ENCODE measurements at regions not wholly inside any gene's neighbourhood (a gene's known extent, or its start where the extent isn't known, plus 50 kb on each side); places are given as distances from the start of the nearest gene placed in this dataset.

DNA sequence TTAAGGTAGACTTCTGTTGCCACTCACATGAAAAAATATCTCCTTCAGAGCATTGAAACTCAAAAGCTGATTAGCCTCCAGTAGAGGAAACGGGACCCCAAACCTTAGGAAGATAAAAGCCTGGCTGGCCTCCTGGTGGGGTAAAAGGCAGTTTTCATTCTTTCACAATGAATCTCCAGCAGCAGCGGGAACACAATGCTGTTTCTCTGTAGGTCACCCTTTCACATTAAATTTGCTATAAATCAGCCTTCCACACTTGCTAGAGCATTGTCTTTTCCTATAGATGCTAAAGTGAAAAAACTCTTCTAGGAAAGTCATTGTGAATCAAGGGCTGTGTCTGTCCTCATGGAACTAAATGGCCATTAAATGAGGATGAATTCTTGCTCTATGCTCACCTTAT is 207.3 kb upstream of the MAGEB2 start:
- TF ChIP-seq GATA2 (IDR thresholded peaks at IDR 0.05; ENCODE audit: low read depth, low read length) (no peak), GATA3 (IDR thresholded peaks at IDR 0.05; ENCODE audit: low read depth, low read length) (no peak)

GRCh38 chrX:30010471-30010870 is 204.9 kb upstream of the MAGEB2 start:
- TF ChIP-seq GATA3 (IDR thresholded peaks at IDR 0.05; ENCODE audit: low read depth, low read length), result no peak
- no peak for TF ChIP-seq GATA2 (IDR thresholded peaks at IDR 0.05; ENCODE audit: low read depth, low read length)

DNA sequence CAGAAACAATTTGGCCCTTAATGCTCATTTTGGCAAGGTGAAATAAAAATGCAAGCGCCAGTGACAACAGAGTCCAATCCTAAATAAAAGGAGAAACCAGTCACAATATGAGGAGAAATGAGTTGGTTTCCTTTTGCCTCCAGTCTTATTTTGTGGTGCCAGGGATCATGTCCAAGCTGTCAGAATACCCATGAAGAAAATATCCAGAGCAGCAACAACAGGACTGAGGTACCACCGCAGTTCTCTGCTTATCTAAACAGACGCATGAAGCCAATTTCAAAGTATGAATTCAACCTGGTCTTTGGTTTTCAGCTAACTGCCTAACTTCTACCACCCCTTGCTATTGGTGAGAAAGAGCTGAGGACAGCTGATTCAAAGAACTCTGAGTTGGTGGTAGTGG is 199.9 kb upstream of the MAGEB2 start:
- TF ChIP-seq GATA2 (IDR thresholded peaks at IDR 0.05; ENCODE audit: low read depth, low read length) (no peak), GATA3 (IDR thresholded peaks at IDR 0.05; ENCODE audit: low read depth, low read length) (no peak)

GRCh38 chrX:30027636-30028035 is 187.7 kb upstream of the MAGEB2 start:
- TF ChIP-seq GATA3 (IDR thresholded peaks at IDR 0.05; ENCODE audit: low read depth, low read length), result no peak
- no peak for TF ChIP-seq GATA2 (IDR thresholded peaks at IDR 0.05; ENCODE audit: low read depth, low read length)

DNA sequence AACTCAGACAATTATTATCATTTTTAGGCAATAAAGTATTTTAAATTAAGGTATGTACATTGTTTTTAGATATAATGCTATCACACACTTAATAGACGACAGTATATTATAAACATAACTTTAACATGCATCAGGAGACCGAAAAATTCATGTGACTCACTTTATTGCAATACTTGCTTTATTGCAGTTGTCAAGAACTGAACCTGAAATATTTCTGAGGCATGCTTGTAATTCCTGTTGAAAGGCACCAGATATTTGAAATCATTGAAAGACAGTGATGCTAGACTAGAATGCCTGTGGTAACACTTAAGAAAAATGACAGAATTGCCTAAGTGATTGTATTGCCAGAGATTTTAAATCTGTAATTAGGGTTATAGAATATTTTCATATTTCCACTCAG is 175.6 kb upstream of the MAGEB2 start:
- TF ChIP-seq GATA2 (IDR thresholded peaks at IDR 0.05; ENCODE audit: low read depth, low read length), result no peak
- TF ChIP-seq GATA3 (IDR thresholded peaks at IDR 0.05; ENCODE audit: low read depth, low read length), result no peak

DNA sequence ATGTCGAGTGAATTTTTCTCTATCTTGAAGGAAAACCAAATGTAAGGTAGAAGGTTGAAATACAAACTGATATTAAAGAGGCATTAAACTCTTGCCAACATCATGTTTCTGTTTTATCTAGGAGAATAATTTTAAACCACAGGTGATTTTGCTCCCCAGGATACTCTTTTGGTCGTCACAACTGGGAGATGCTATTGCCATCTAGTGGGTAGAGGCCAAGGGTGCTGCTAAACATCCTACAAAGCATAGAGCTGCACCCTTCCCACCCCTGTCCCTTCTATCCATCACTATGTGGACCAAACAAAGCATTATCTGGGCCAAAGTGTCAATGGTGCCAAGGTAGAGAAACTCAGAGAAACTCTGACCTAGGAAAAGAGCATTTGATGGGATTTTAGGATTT is 154.6 kb upstream of the MAGEB2 start:
- TF ChIP-seq GATA3 (IDR thresholded peaks at IDR 0.05; ENCODE audit: low read depth, low read length), result no peak
- TF ChIP-seq GATA2 (IDR thresholded peaks at IDR 0.05; ENCODE audit: low read depth, low read length), result no peak

- no peak for TF ChIP-seq GATA3 (IDR thresholded peaks at IDR 0.05; ENCODE audit: low read depth, low read length)
- TF ChIP-seq GATA2 (IDR thresholded peaks at IDR 0.05; ENCODE audit: low read depth, low read length), result no peak
These were observed 150.1 kb upstream of the MAGEB2 start for GRCh38 chrX:30065226-30065625.

GRCh38 chrX:30067677-30068076 is 147.7 kb upstream of the MAGEB2 start:
- TF ChIP-seq GATA2 (IDR thresholded peaks at IDR 0.05; ENCODE audit: low read depth, low read length), result no peak
- no peak for TF ChIP-seq GATA3 (IDR thresholded peaks at IDR 0.05; ENCODE audit: low read depth, low read length)

- no peak for TF ChIP-seq GATA3 (IDR thresholded peaks at IDR 0.05; ENCODE audit: low read depth, low read length)
- no peak for TF ChIP-seq GATA2 (IDR thresholded peaks at IDR 0.05; ENCODE audit: low read depth, low read length)
These were observed 129.8 kb upstream of the MAGEB2 start for GRCh38 chrX:30085571-30085970.

- no peak for TF ChIP-seq GATA2 (IDR thresholded peaks at IDR 0.05; ENCODE audit: low read depth, low read length)
- no peak for TF ChIP-seq GATA3 (IDR thresholded peaks at IDR 0.05; ENCODE audit: low read depth, low read length)
These were observed 103.9 kb upstream of the MAGEB2 start for GRCh38 chrX:30111431-30111830.

DNA sequence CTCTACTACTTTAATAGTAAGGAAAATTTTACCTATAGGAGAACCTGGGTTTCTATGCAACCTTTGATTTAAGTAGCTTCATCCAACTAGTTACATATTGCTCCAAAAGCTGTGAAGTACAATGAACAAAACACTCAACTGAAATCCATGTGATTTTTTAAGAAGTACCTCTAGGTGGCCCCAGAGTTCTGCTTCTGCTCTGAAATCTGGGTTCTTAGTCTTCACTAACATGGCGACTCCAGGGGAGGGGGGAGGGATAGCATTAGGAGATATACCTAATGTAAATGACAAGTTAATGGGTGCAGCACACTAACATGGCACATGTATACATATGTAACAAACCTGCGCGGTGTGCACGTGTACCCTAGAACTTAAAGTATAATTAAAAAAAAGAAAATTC is 73.4 kb upstream of the MAGEB2 start:
- TF ChIP-seq GATA2 (IDR thresholded peaks at IDR 0.05; ENCODE audit: low read depth, low read length), result no peak
- no peak for TF ChIP-seq GATA3 (IDR thresholded peaks at IDR 0.05; ENCODE audit: low read depth, low read length)

DNA sequence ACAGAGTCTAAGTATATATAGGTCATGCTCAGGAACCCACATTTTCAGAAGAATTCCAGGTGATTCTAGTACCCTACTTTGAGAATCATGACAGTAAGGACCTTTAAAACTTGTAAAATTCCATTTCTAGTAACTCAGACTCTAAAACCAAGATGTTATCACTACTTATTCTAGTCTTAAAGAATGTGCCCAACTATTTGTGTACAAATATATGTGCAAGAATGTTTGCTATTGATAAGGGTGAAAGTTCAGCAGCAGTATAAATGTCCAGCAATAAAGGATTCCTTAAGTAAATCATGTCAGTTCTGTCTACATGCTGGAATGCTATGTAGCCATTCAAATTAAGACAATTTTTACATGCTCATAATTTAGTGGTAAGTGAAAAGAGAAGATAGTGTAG is 71.1 kb upstream of the MAGEB2 start:
- TF ChIP-seq GATA3 (IDR thresholded peaks at IDR 0.05; ENCODE audit: low read depth, low read length), result no peak
- no peak for TF ChIP-seq GATA2 (IDR thresholded peaks at IDR 0.05; ENCODE audit: low read depth, low read length)

- no peak for TF ChIP-seq GATA3 (IDR thresholded peaks at IDR 0.05; ENCODE audit: low read depth, low read length)
- TF ChIP-seq GATA2 (IDR thresholded peaks at IDR 0.05; ENCODE audit: low read depth, low read length), result no peak
These were observed 70.2 kb upstream of the MAGEB2 start for GRCh38 chrX:30144971-30145731.

GRCh38 chrX:30147996-30148643 is 67.2 kb upstream of the MAGEB2 start:
- no peak for TF ChIP-seq GATA2 (IDR thresholded peaks at IDR 0.05; ENCODE audit: low read depth, low read length)
- no peak for TF ChIP-seq GATA3 (IDR thresholded peaks at IDR 0.05; ENCODE audit: low read depth, low read length)

- TF ChIP-seq GATA2 (IDR thresholded peaks at IDR 0.05; ENCODE audit: low read depth, low read length), result peak; percentile 48; the same call in 1 of the 2 replicates
These were observed 66.2 kb upstream of the MAGEB2 start for GRCh38 chrX:30149206-30149605.

Data from SH-SY5Y (cell line).